KG1 (cell line): ENCODE measurements at regions not wholly inside any gene's neighbourhood (a gene's known extent, or its start where the extent isn't known, plus 50 kb on each side); places are given as distances from the start of the nearest gene placed in this dataset.

Source experiments
- DNase-seq: peaks from one replicate; lab custom pipeline; 2025; lab: John Stamatoyannopoulos, UW

GRCh38 chr2:199025146-199025545, 432.6 kb downstream of the SATB2 start:
- DNase-seq, result no peak

- DNase-seq, result no peak
These were observed 433.5 kb downstream of the SATB2 start for GRCh38 chr2:199024224-199024623.

- DNase-seq, result no peak
These were observed 437.7 kb downstream of the SATB2 start for GRCh38 chr2:199019898-199020507.

GRCh38 chr2:199018826-199019225, 438.9 kb downstream of the SATB2 start:
- no peak for DNase-seq

- no peak for DNase-seq
These were observed 442.7 kb downstream of the SATB2 start for GRCh38 chr2:199015072-199015471.

- DNase-seq, result no peak
These were observed 443.5 kb downstream of the SATB2 start for GRCh38 chr2:199014226-199014625.

GRCh38 chr2:199011908-199012307, 445.8 kb downstream of the SATB2 start:
- DNase-seq, result no peak

GRCh38 chr2:198994678-198995077, 463.1 kb downstream of the SATB2 start:
- DNase-seq, result no peak

GRCh38 chr2:198991431-198991830, 466.3 kb downstream of the SATB2 start:
- DNase-seq, result no peak

- no peak for DNase-seq
These were observed 482.0 kb downstream of the SATB2 start for GRCh38 chr2:198975779-198976178.

GRCh38 chr2:198973785-198974184, 484.0 kb downstream of the SATB2 start:
- DNase-seq, result no peak

GRCh38 chr2:198973181-198973580, 484.6 kb downstream of the SATB2 start:
- no peak for DNase-seq

- DNase-seq, result no peak
These were observed 489.2 kb downstream of the SATB2 start for GRCh38 chr2:198968545-198968944.

GRCh38 chr2:198966269-198966668, 491.5 kb downstream of the SATB2 start:
- no peak for DNase-seq

- DNase-seq, result no peak
These were observed 496.2 kb downstream of the SATB2 start for GRCh38 chr2:198961547-198961946.

GRCh38 chr2:198957181-198957580, 500.6 kb downstream of the SATB2 start:
- no peak for DNase-seq

- no peak for DNase-seq
These were observed 504.4 kb downstream of the SATB2 start for GRCh38 chr2:198953328-198953727.

GRCh38 chr2:198950803-198951202, 506.9 kb downstream of the SATB2 start:
- DNase-seq, result no peak

- no peak for DNase-seq
These were observed 512.2 kb downstream of the SATB2 start for GRCh38 chr2:198945496-198945895.

GRCh38 chr2:198930170-198930569, 527.6 kb downstream of the SATB2 start:
- no peak for DNase-seq

- no peak for DNase-seq
These were observed 529.7 kb downstream of the SATB2 start for GRCh38 chr2:198928026-198928425.

GRCh38 chr2:198917926-198918720, 539.6 kb downstream of the SATB2 start:
- no peak for DNase-seq

- DNase-seq, result no peak
These were observed 540.5 kb downstream of the SATB2 start for GRCh38 chr2:198917275-198917674.
